Stimulated activated CD4-positive, alpha-beta T cell treated with anti-CD3 and anti-CD28 coated beads, Interleukin-1b, Interleukin-23, amount 100 ng/mL, for 24 hours (primary cell): ENCODE measurements at regions not wholly inside any gene's neighbourhood (a gene's known extent, or its start where the extent isn't known, plus 50 kb on each side); places are given as distances from the start of the nearest gene placed in this dataset.

ENCODE experiments used
- DNase-seq, 4 experiments: peaks; one replicate each; pipeline ENCODE4 v3.0.0-alpha.2; 2020; ENCODE audit warnings: low read depth in 4 of 4, low spot score in 1 of 4

GRCh38 chr10:62453274-62453673 lies 79.1 kb downstream of the ZNF365 start:
- no peak for DNase-seq

GRCh38 chr10:62454687-62455397 lies 80.7 kb downstream of the ZNF365 start:
- no peak for DNase-seq

GRCh38 chr10:62456611-62457101 lies 82.5 kb downstream of the ZNF365 start:
- DNase-seq, result no peak

GRCh38 chr10:62457196-62457595 lies 83.0 kb downstream of the ZNF365 start:
- DNase-seq, result no peak

- DNase-seq, result no peak
Measured at GRCh38 chr10:62457598-62457997, 83.4 kb downstream of the ZNF365 start.

GRCh38 chr10:62459072-62459471 lies 84.9 kb downstream of the ZNF365 start:
- no peak for DNase-seq

- DNase-seq, result no peak
Measured at GRCh38 chr10:62459500-62459899, 85.3 kb downstream of the ZNF365 start.

GRCh38 chr10:62460393-62460792 lies 86.2 kb downstream of the ZNF365 start:
- no peak for DNase-seq

GRCh38 chr10:62461120-62461519 lies 87.0 kb downstream of the ZNF365 start:
- DNase-seq, result no peak

- DNase-seq, result no peak
Measured at GRCh38 chr10:62462461-62462860, 88.3 kb downstream of the ZNF365 start.

- DNase-seq, result no peak
Measured at GRCh38 chr10:62463364-62463763, 89.2 kb downstream of the ZNF365 start.

- DNase-seq, result no peak
Measured at GRCh38 chr10:62464308-62464707, 90.1 kb downstream of the ZNF365 start.

- DNase-seq, result no peak
Measured at GRCh38 chr10:62466590-62466989, 92.4 kb downstream of the ZNF365 start.

GRCh38 chr10:62467527-62467926 lies 93.4 kb downstream of the ZNF365 start:
- no peak for DNase-seq

- no peak for DNase-seq
Measured at GRCh38 chr10:62471711-62472110, 97.5 kb downstream of the ZNF365 start.

- no peak for DNase-seq
Measured at GRCh38 chr10:62473241-62473640, 99.1 kb downstream of the ZNF365 start.

GRCh38 chr10:62475551-62475950 lies 101.4 kb downstream of the ZNF365 start:
- no peak for DNase-seq

- DNase-seq, result no peak
Measured at GRCh38 chr10:62479523-62479922, 105.4 kb downstream of the ZNF365 start.

GRCh38 chr10:62480196-62480595 lies 106.0 kb downstream of the ZNF365 start:
- no peak for DNase-seq

GRCh38 chr10:62482581-62482980 lies 108.4 kb downstream of the ZNF365 start:
- DNase-seq, result no peak

GRCh38 chr10:62491597-62491996 lies 117.4 kb downstream of the ZNF365 start:
- no peak for DNase-seq

GRCh38 chr10:62492012-62492869 lies 118.1 kb downstream of the ZNF365 start:
- no peak for DNase-seq
